HCT116 (cell line): ENCODE measurements at regions not wholly inside any gene's neighbourhood (a gene's known extent, or its start where the extent isn't known, plus 50 kb on each side); places are given as distances from the start of the nearest gene placed in this dataset.

Experiments
- CTCF ChIP-seq, 3 experiments: fragments of 200-600 bp in 1 of 3; sonication (generic) in 1 of 3; IDR thresholded peaks in 2 of 3; conservative IDR thresholded peaks in 1 of 3; 2 replicates each; pipeline ENCODE4 v1.5.1; 2012 to 2017; ENCODE audit warnings: low read depth in 2 of 3, low read length in 2 of 3, antibody characterized with exemption in 1 of 3, borderline replicate concordance in 1 of 3, control low read depth in 1 of 3, mild to moderate bottlenecking in 1 of 3, mixed read lengths in 1 of 3, mixed run types in 1 of 3, moderate library complexity in 1 of 3; ENCODE audit not compliant: insufficient read depth in 1 of 3
- JUND ChIP-seq: IDR thresholded peaks from 2 replicates; pipeline ENCODE4 v1.6.1; 2012
- MAX ChIP-seq: IDR thresholded peaks from 2 replicates; pipeline ENCODE4 v1.6.1; 2012
- POLR2A ChIP-seq: IDR thresholded peaks from 2 replicates; pipeline ENCODE4 v1.7.0; 2011; ENCODE audit warnings: borderline replicate concordance; ENCODE audit not compliant: insufficient read depth, insufficient read length; ENCODE audit errors: extremely low read depth
- POLR2AphosphoS5 ChIP-seq: IDR thresholded peaks from 2 replicates; pipeline ENCODE4 v1.6.1; 2011; ENCODE audit warnings: mild to moderate bottlenecking, low read depth, low read length, moderate library complexity
- SIN3A ChIP-seq: IDR thresholded peaks from 2 replicates; pipeline ENCODE4 v1.6.1; 2012; ENCODE audit warnings: low read depth
- YY1 ChIP-seq: IDR thresholded peaks from 2 replicates; pipeline ENCODE4 v1.6.1; 2011; ENCODE audit warnings: low read length, low read depth, moderate library complexity, mild to moderate bottlenecking; ENCODE audit not compliant: insufficient replicate concordance; ENCODE audit errors: extremely low read depth

GRCh38 chr5:29079771-29080170, 2041.4 kb upstream of the CDH9 start:
- no peak for TF ChIP-seq JUND
- TF ChIP-seq SIN3A: no peak
- TF ChIP-seq POLR2AphosphoS5: no peak
- TF ChIP-seq CTCF (IDR thresholded peaks at IDR 0.05 in 2 of 3, conservative IDR thresholded peaks at IDR 0.05 in 1 of 3; ENCODE audit: borderline replicate concordance in 1 of 3, insufficient read depth in 1 of 3, low read depth in 2 of 3, low read length in 2 of 3): no peak
- TF ChIP-seq POLR2A: no peak
- no peak for TF ChIP-seq MAX
- TF ChIP-seq YY1: no peak
